T-cell (primary cell): ENCODE measurements at regions not wholly inside any gene's neighbourhood (a gene's known extent, or its start where the extent isn't known, plus 50 kb on each side); places are given as distances from the start of the nearest gene placed in this dataset.

ENCODE experiments used
- ATAC-seq, 4 experiments: fragments of 200-7000 bp in 3 of 4; fragments of 150-1000 bp in 1 of 4; cut with Tn5 transposase; replicated peaks in 1 of 4; 1 replicate in 3 of 4; 2 replicates in 1 of 4; pipeline ENCODE4 v1.10.0; 2021; ENCODE audit warnings: moderate library complexity in 3 of 4, mild to moderate bottlenecking in 2 of 4, moderate number of reproducible peaks in 1 of 4
- CTCF ChIA-PET, 2 donors: fragments of 300-600 bp; sonication (Branson Sonifier 250); formaldehyde crosslinking; loops; one replicate each; lab custom pipeline; 2022; ENCODE audit warnings: antibody characterized with exemption in 2 of 2; lab: Charles Lee
- POLR2A ChIA-PET, 2 donors: fragments of 300-600 bp; sonication (Branson Sonifier 250); formaldehyde crosslinking; loops; one replicate each; lab custom pipeline; 2022; ENCODE audit warnings: antibody characterized with exemption in 2 of 2; lab: Charles Lee
- DNase-seq, 35 experiments: peaks; one replicate each; pipeline versions ENCODE4 v3.0.0 to v3.0.0-alpha.2; 2013 to 2023
- H3K27ac ChIP-seq: one replicate; pipeline ENCODE4 v1.5.1; 2013; ENCODE audit warnings: low read length
- H3K27me3 ChIP-seq, 2 experiments: replicated peaks in 1 of 2; 1 replicate in 1 of 2; 2 replicates in 1 of 2; pipeline versions ENCODE4 v1.6.1 to v1.7.0; 2013; ENCODE audit warnings: low read length in 1 of 2, mixed read lengths in 1 of 2; ENCODE audit not compliant: control insufficient read depth in 2 of 2, insufficient read depth in 2 of 2; ENCODE audit errors: extremely low read depth in 1 of 2
- H3K36me3 ChIP-seq, 2 donors: 1 replicate in 1 of 2; 2 replicates in 1 of 2; pipeline versions ENCODE4 v1.6.1 to v1.7.0; 2013; ENCODE audit warnings: low read length in 1 of 2; ENCODE audit not compliant: control insufficient read depth in 2 of 2, insufficient read depth in 1 of 2; ENCODE audit errors: extremely low read depth in 1 of 2
- H3K4me1 ChIP-seq, 2 experiments: 1 replicate in 1 of 2; 2 replicates in 1 of 2; pipeline versions ENCODE4 v1.6.1 to v1.7.0; 2013; ENCODE audit warnings: low read length in 2 of 2, mixed read lengths in 1 of 2; ENCODE audit not compliant: insufficient read depth in 2 of 2, control insufficient read depth in 1 of 2; ENCODE audit errors: extremely low read depth in 1 of 2
- H3K4me3 ChIP-seq, 2 donors: 1 replicate in 1 of 2; 2 replicates in 1 of 2; pipeline versions ENCODE4 v1.5.1 to v1.7.0; 2013; ENCODE audit warnings: mild to moderate bottlenecking in 2 of 2, low read length in 1 of 2, moderate library complexity in 1 of 2; ENCODE audit not compliant: control insufficient read depth in 1 of 2; ENCODE audit errors: extremely low read depth in 1 of 2
- H3K9me3 ChIP-seq: 2 replicates; pipeline ENCODE4 v1.7.0; 2013
- H3K27ac Mint-ChIP-seq, 2 donors: one replicate each; pipeline ENCODE4 v1.8.0; 2020 to 2021; ENCODE audit warnings: mild to moderate bottlenecking in 2 of 2, mixed read lengths in 2 of 2
- H3K27me3 Mint-ChIP-seq, 2 donors: one replicate each; pipeline ENCODE4 v1.8.0; 2021 to 2022; ENCODE audit warnings: mixed read lengths in 2 of 2
- H3K36me3 Mint-ChIP-seq: one replicate; pipeline ENCODE4 v1.8.0; 2021; ENCODE audit warnings: mixed read lengths
- H3K4me1 Mint-ChIP-seq, 3 donors: one replicate each; pipeline ENCODE4 v1.8.0; 2020 to 2022; ENCODE audit warnings: mixed read lengths in 3 of 3, mild to moderate bottlenecking in 1 of 3
- H3K4me3 Mint-ChIP-seq, 3 donors: one replicate each; pipeline ENCODE4 v1.8.0; 2020 to 2022; ENCODE audit warnings: mild to moderate bottlenecking in 3 of 3, mixed read lengths in 3 of 3, moderate library complexity in 3 of 3
- H3K9me3 Mint-ChIP-seq, 3 donors: one replicate each; pipeline ENCODE4 v1.8.0; 2020 to 2022; ENCODE audit warnings: mixed read lengths in 3 of 3
- whole genome bisulfite sequencing: methylation state at CpG from one replicate; pipeline ENCODE4 v1.1.5; 2013; ENCODE audit warnings: missing lambda C conversion rate; ENCODE audit not compliant: insufficient coverage; 5-methylcytosine and 5-hydroxymethylcytosine counted together

- Histone ChIP-seq H3K4me1 (peaks cover 44 to 46% of the 10 kb centered on the region in 2 experiments), H3K9me3 (no peaks in the 10 kb centered on the region), H3K4me3 (no peak overlapping the region), H3K36me3 (no peaks in the 10 kb centered on the region), H3K27me3 (no peaks in the 10 kb centered on the region), H3K27ac (peak overlapping the region; percentile 48)
- DNase-seq (no peak), ATAC-seq (no peak)
- peaks cover 58 to 64% (median 62%) of the 10 kb centered on the region in 3 donors for H3K4me1 Mint-ChIP-seq
- no peaks in the 10 kb centered on the region for H3K36me3 Mint-ChIP-seq
- peak overlapping the region in 1 of 3 donors; percentile 51 for H3K4me3 Mint-ChIP-seq
- no peaks in the 10 kb centered on the region for H3K9me3 Mint-ChIP-seq
- ChIA-PET POLR2A (no interaction called here), CTCF (interaction anchor here in 1 of 2 donors (0.7 kb wide), 1 partner anchor 1766 kb away, joined by 3 read pairs; no protein-coding TSS in a partner anchor)
- WGBS: 42% methylated on average over 3 of the region's 13 CpGs
- peak overlapping the region; percentile 69 to 70 for H3K27ac Mint-ChIP-seq
- no peaks in the 10 kb centered on the region for H3K27me3 Mint-ChIP-seq
Observed at GRCh38 chr6:14729129-14729871, 516.6 kb upstream of the JARID2 start.

- peaks cover 58% of the 10 kb centered on the region in 2 experiments for H3K4me1 ChIP-seq
- H3K27ac ChIP-seq: no peak overlapping the region
- H3K27me3 ChIP-seq: no peaks in the 10 kb centered on the region
- no peaks in the 10 kb centered on the region for H3K27me3 Mint-ChIP-seq
- DNase-seq (no peak), ATAC-seq (no peak)
- no peaks in the 10 kb centered on the region for H3K9me3 Mint-ChIP-seq
- 91% methylated on average over 7 of the region's 9 CpGs for WGBS
- H3K9me3 ChIP-seq: no peaks in the 10 kb centered on the region
- H3K36me3 Mint-ChIP-seq: no peaks in the 10 kb centered on the region
- ChIA-PET POLR2A (interaction anchor here in 1 of 2 donors (0.6 kb wide), 1 partner anchor 71 kb away, joined by 3 read pairs; no protein-coding TSS in a partner anchor), CTCF (interaction anchor here in 1 of 2 donors (0.6 kb wide), 1 partner anchor 544 kb away, joined by 3 read pairs; no protein-coding TSS in a partner anchor)
- H3K4me3 Mint-ChIP-seq: no peak overlapping the region
- H3K4me1 Mint-ChIP-seq: peaks cover 69 to 76% (median 76%) of the 10 kb centered on the region in 3 donors
- no peak overlapping the region for H3K4me3 ChIP-seq
- H3K27ac Mint-ChIP-seq: no peak overlapping the region
- H3K36me3 ChIP-seq: no peaks in the 10 kb centered on the region
Observed at GRCh38 chr6:14730654-14731053, 515.2 kb upstream of the JARID2 start.

- Mint-ChIP-seq H3K4me1 (peaks cover 79 to 86% (median 80%) of the 10 kb centered on the region in 3 donors), H3K27ac (peak overlapping the region in 1 of 2 donors; percentile 31), H3K36me3 (no peaks in the 10 kb centered on the region), H3K4me3 (peak overlapping the region in 1 of 3 donors; percentile 72), H3K9me3 (no peaks in the 10 kb centered on the region), H3K27me3 (no peaks in the 10 kb centered on the region)
- Histone ChIP-seq H3K27ac (peak overlapping the region; percentile 15), H3K27me3 (no peaks in the 10 kb centered on the region), H3K4me1 (peaks cover 60 to 61% of the 10 kb centered on the region in 2 experiments), H3K4me3 (no peak overlapping the region), H3K36me3 (no peaks in the 10 kb centered on the region), H3K9me3 (no peaks in the 10 kb centered on the region)
- CTCF ChIA-PET: interaction anchor here in 1 of 2 donors (0.5 kb wide), 1 partner anchor 1940 kb away, joined by 3 read pairs; no protein-coding TSS in a partner anchor
- ATAC-seq (peak in 1 of 4 experiments; percentile 31), DNase-seq (no peak)
- POLR2A ChIA-PET: no interaction called here
- 14% methylated on average over 1 of the region's 1 CpG for WGBS
Observed at GRCh38 chr6:14731611-14732010, 514.3 kb upstream of the JARID2 start.

- no peak for DNase-seq
- WGBS: 89% methylated on average over 1 of the region's 4 CpGs
- CTCF ChIA-PET: no interaction called here
Observed at GRCh38 chr6:14732226-14732843, 513.5 kb upstream of the JARID2 start.

GRCh38 chr6:14732844-14733757 is 512.8 kb upstream of the JARID2 start:
- H3K27ac ChIP-seq: peak overlapping the region; percentile 19
- Mint-ChIP-seq H3K4me3 (peak overlapping the region; percentile 4 to 72 (median 57)), H3K27ac (peak overlapping the region; percentile 79 to 89), H3K9me3 (no peaks in the 10 kb centered on the region), H3K27me3 (no peaks in the 10 kb centered on the region), H3K36me3 (no peaks in the 10 kb centered on the region), H3K4me1 (peaks cover 73 to 81% (median 79%) of the 10 kb centered on the region in 3 donors)
- no peaks in the 10 kb centered on the region for H3K36me3 ChIP-seq
- no peak overlapping the region for H3K4me3 ChIP-seq
- ChIA-PET POLR2A (no interaction called here), CTCF (no interaction called here)
- ATAC-seq: peak; percentile 62 to 82 (median 78)
- peaks cover 60 to 61% of the 10 kb centered on the region in 2 experiments for H3K4me1 ChIP-seq
- H3K9me3 ChIP-seq: no peaks in the 10 kb centered on the region
- WGBS: 9% methylated on average over 7 of the region's 17 CpGs
- no peaks in the 10 kb centered on the region for H3K27me3 ChIP-seq
- DNase-seq: peak in 3 of 35 experiments; percentile 22 to 40 (median 37)

More at GRCh38 chr6:14732226-14732843, 513.5 kb upstream of the JARID2 start:
- Mint-ChIP-seq H3K27me3 (no peaks in the 10 kb centered on the region), H3K4me3 (peak overlapping the region in 2 of 3 donors; percentile 57 to 72), H3K9me3 (no peaks in the 10 kb centered on the region), H3K27ac (peak overlapping the region; percentile 79 to 89), H3K36me3 (no peaks in the 10 kb centered on the region), H3K4me1 (peaks cover 76 to 86% (median 82%) of the 10 kb centered on the region in 3 donors)
- Histone ChIP-seq H3K4me1 (peaks cover 60 to 61% of the 10 kb centered on the region in 2 experiments), H3K27ac (peak overlapping the region; percentile 19), H3K9me3 (no peaks in the 10 kb centered on the region), H3K27me3 (no peaks in the 10 kb centered on the region), H3K36me3 (no peaks in the 10 kb centered on the region), H3K4me3 (no peak overlapping the region)
- no peak for ATAC-seq
- POLR2A ChIA-PET: no interaction called here
